Upper lobe of left lung (tissue), 4 donors: ENCODE measurements at regions not wholly inside any gene's neighbourhood (a gene's known extent, or its start where the extent isn't known, plus 50 kb on each side); places are given as distances from the start of the nearest gene placed in this dataset.

Experiments
- EP300 ChIP-seq, 4 donors: sonication (generic); formaldehyde crosslinking; IDR thresholded peaks; one replicate each; pipeline ENCODE4 v1.5.1; 2017; ENCODE audit warnings: antibody characterized with exemption in 4 of 4, control low read depth in 2 of 4
- POLR2A ChIP-seq, 4 donors: fragments of 450-650 bp; IDR thresholded peaks; one replicate each; pipeline ENCODE4 v1.5.1; 2016 to 2017; ENCODE audit warnings: antibody characterized with exemption in 4 of 4, mild to moderate bottlenecking in 2 of 4
- POLR2AphosphoS5 ChIP-seq, 2 donors: sonication (generic); formaldehyde crosslinking; IDR thresholded peaks; one replicate each; pipeline ENCODE4 v1.5.1; 2017; ENCODE audit warnings: antibody characterized with exemption in 2 of 2
- TF ChIP-seq, protein P1 (sequence below), 6 experiments: fragments of 450-650 bp in 4 of 6; fragments of 200-600 bp in 2 of 6; sonication (generic) in 2 of 6; IDR thresholded peaks; one replicate each; pipeline ENCODE4 v1.5.1; 2016 to 2019; ENCODE audit warnings: antibody characterized with exemption in 6 of 6

DNA sequence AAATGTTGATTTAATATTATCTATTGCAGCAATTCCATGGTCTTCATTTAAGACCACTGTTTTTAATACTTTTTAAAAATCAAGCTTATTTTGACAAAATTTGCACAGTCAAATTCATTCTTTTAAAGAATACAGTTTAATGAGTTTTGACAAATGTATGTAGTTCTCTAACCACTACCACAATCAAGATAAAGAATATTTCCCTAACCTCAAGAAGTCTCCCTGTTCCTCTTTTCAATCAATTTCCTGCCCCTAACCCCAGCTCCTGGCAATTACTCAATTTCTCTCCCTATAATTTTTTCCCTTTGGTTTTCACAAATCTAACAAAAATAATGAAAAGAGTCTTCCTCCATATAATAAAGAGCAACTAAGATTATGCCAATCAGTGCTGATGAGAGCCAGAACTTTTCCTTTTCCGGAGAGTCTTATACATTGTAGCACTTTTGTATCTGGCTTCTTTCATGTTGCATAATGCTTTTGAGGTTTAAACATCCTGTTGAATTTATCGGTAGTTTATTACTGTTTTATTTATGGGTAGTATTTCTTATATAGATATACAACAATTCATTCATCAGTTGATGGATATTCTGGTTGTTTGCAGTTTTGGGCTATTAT is 231.7 kb downstream of the AASDHPPT start:
- TF ChIP-seq POLR2AphosphoS5 (IDR thresholded peaks at IDR 0.05), result no peak
- no peak for TF ChIP-seq POLR2A (IDR thresholded peaks at IDR 0.05)
- TF ChIP-seq, protein P1, sequence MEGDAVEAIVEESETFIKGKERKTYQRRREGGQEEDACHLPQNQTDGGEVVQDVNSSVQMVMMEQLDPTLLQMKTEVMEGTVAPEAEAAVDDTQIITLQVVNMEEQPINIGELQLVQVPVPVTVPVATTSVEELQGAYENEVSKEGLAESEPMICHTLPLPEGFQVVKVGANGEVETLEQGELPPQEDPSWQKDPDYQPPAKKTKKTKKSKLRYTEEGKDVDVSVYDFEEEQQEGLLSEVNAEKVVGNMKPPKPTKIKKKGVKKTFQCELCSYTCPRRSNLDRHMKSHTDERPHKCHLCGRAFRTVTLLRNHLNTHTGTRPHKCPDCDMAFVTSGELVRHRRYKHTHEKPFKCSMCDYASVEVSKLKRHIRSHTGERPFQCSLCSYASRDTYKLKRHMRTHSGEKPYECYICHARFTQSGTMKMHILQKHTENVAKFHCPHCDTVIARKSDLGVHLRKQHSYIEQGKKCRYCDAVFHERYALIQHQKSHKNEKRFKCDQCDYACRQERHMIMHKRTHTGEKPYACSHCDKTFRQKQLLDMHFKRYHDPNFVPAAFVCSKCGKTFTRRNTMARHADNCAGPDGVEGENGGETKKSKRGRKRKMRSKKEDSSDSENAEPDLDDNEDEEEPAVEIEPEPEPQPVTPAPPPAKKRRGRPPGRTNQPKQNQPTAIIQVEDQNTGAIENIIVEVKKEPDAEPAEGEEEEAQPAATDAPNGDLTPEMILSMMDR (IDR thresholded peaks at IDR 0.05), result no peak
- no peak for TF ChIP-seq EP300 (IDR thresholded peaks at IDR 0.05)
